CD4-positive, alpha-beta memory T cell (primary cell): ENCODE measurements at regions not wholly inside any gene's neighbourhood (a gene's known extent, or its start where the extent isn't known, plus 50 kb on each side); places are given as distances from the start of the nearest gene placed in this dataset.
A peak's percentile ranks its signal among the peaks of the same experiment; 100 is the strongest.
"Not testable (repeated sequence)": the region's sequence is repeated elsewhere in the genome, so short reads cannot be mapped to it uniquely, and the experiment has no call there.

Experiments used
- CTCF ChIA-PET: fragments of 350-600 bp; sonication (Branson Sonifier 250); formaldehyde crosslinking; loops from one replicate; lab custom pipeline; 2021; ENCODE audit warnings: inconsistent platforms; ENCODE audit not compliant: partially characterized antibody; lab: Charles Lee
- POLR2A ChIA-PET: fragments of 350-600 bp; sonication (Branson Sonifier 250); formaldehyde crosslinking; loops from one replicate; lab custom pipeline; 2021; ENCODE audit not compliant: partially characterized antibody; lab: Charles Lee
- DNase-seq, 5 donors: peaks; one replicate each; pipeline versions ENCODE4 v3.0.0 to v3.0.0-alpha.2; 2020 to 2022; ENCODE audit warnings: mixed read lengths in 1 of 5
- H3K27ac ChIP-seq: one replicate; pipeline ENCODE4 v1.7.0; 2013; ENCODE audit warnings: low read depth, low read length
- H3K27me3 ChIP-seq: 2 replicates; pipeline ENCODE4 v1.7.0; 2013; ENCODE audit warnings: mild to moderate bottlenecking, low read length, moderate library complexity; ENCODE audit not compliant: insufficient read depth
- H3K36me3 ChIP-seq: 2 replicates; pipeline ENCODE4 v1.7.0; 2013; ENCODE audit warnings: mild to moderate bottlenecking, low read length, moderate library complexity; ENCODE audit not compliant: insufficient read depth
- H3K4me1 ChIP-seq: 2 replicates; pipeline ENCODE4 v1.7.0; 2013; ENCODE audit warnings: mild to moderate bottlenecking, low read length, moderate library complexity; ENCODE audit not compliant: insufficient read depth
- H3K4me3 ChIP-seq, 2 donors: one replicate each; pipeline ENCODE4 v1.7.0; 2013; ENCODE audit warnings: low read length in 2 of 2, mild to moderate bottlenecking in 1 of 2
- H3K9me3 ChIP-seq, 2 donors: one replicate each; pipeline ENCODE4 v1.7.0; 2013; ENCODE audit warnings: low read length in 2 of 2, control low read depth in 1 of 2; ENCODE audit not compliant: control insufficient read depth in 1 of 2
- H3K27ac Mint-ChIP-seq, 7 donors: one replicate each; pipeline ENCODE4 v1.8.0; 2020 to 2021; ENCODE audit warnings: mixed read lengths in 7 of 7, mild to moderate bottlenecking in 6 of 7, inconsistent platforms in 3 of 7, moderate library complexity in 3 of 7
- H3K27me3 Mint-ChIP-seq, 2 donors: one replicate each; pipeline ENCODE4 v1.8.0; 2020 to 2021; ENCODE audit warnings: mixed read lengths in 2 of 2
- H3K36me3 Mint-ChIP-seq, 2 donors: one replicate each; pipeline ENCODE4 v1.8.0; 2020 to 2021; ENCODE audit warnings: mixed read lengths in 2 of 2, inconsistent platforms in 1 of 2, mild to moderate bottlenecking in 1 of 2
- H3K4me1 Mint-ChIP-seq, 4 donors: one replicate each; pipeline ENCODE4 v1.8.0; 2020 to 2021; ENCODE audit warnings: mixed read lengths in 4 of 4, mild to moderate bottlenecking in 1 of 4
- H3K4me3 Mint-ChIP-seq, 8 donors: one replicate each; pipeline ENCODE4 v1.8.0; 2020 to 2021; ENCODE audit warnings: mixed read lengths in 8 of 8, mild to moderate bottlenecking in 7 of 8, moderate library complexity in 6 of 8, inconsistent platforms in 3 of 8
- H3K9me3 Mint-ChIP-seq, 8 donors: one replicate each; pipeline ENCODE4 v1.8.0; 2020 to 2021; ENCODE audit warnings: mixed read lengths in 8 of 8, mild to moderate bottlenecking in 5 of 8, inconsistent platforms in 3 of 8, moderate library complexity in 1 of 8
- intact Hi-C: fragments of 100-400 bp; cut with micrococcal nuclease; formaldehyde crosslinking; loops from one replicate; pipeline ENCODE4 v1.15.1; 2023

DNA sequence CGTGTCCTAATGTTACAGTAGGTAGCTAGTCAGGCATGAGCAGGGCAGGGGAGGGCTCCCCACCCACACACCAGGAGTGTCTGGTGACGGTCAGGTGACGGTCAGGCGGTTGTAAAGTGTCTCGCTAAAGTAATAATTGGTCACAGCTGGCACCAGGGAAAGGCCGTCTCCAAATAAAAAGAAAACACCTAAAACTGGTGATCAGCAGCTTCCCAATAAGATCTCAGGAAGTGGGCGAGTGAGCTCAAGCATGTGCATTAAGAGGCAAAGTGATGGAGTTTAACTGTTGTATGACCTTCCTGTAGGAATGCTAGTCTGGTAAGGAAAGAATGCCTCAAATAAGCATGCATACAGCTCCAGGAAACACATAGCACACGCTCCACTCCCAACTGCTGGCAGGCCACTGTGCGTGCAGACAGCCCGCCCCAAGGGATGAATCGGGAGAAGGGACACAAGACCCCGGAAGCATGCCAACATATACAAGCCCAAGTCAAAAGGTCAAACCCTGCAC is 177.1 kb downstream of the RNF144A start:
- Histone ChIP-seq H3K4me3 (no peak overlapping the region), H3K27me3 (no peaks in the 10 kb centered on the region), H3K36me3 (no peaks in the 10 kb centered on the region), H3K27ac (no peak overlapping the region), H3K4me1 (peaks cover 9% of the 10 kb centered on the region), H3K9me3 (no peaks in the 10 kb centered on the region)
- POLR2A ChIA-PET = no interaction called here
- intact Hi-C loops = no loop called here
- no peak for DNase-seq
- Mint-ChIP-seq H3K27me3 (peaks cover 0 to 1% of the 10 kb centered on the region in 2 donors), H3K4me1 (peaks cover 3 to 9% (median 5%) of the 10 kb centered on the region in 4 donors), H3K36me3 (no peaks in the 10 kb centered on the region), H3K9me3 (no peaks in the 10 kb centered on the region), H3K4me3 (no peak overlapping the region), H3K27ac (no peak overlapping the region)
- CTCF ChIA-PET = interaction anchor here (2.6 to 5.1 kb wide), 3 partner anchors 13 to 1591 kb away, joined by 5 to 64 read pairs (median 10); no protein-coding TSS in a partner anchor

DNA sequence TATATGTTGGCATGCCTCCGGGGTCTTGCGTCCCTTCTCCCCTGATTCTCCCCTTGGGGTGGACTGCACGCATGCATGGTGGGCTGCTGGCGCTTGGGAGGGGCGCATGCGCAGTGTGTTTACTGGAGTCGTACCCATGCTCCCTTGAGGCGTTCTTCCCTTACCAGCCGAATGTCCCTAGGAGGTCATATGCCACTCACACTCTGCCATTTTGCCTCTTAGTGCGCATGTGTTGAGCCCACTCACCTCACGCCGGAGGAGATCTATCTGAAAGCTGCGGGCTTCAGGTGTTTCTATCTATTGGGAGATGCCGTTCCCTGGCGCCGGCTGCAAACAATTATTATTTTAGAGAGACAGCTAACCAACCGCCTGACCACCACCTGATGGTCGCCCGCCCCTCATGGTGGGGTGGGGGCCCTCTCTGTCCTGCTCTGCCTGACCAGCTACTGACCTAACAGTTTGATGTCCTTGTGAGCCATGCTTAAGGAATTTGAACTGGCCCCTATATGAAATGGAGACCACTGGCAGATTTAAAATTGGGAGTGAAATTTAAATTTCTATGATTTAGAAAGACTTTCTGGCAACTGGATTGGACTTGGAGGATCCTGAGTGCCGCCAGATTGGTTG is 179.6 kb downstream of the RNF144A start:
- Histone ChIP-seq H3K9me3 (no peaks in the 10 kb centered on the region), H3K4me3 (no peak overlapping the region), H3K27me3 (no peaks in the 10 kb centered on the region), H3K27ac (no peak overlapping the region), H3K4me1 (peaks cover 9% of the 10 kb centered on the region), H3K36me3 (no peaks in the 10 kb centered on the region)
- ChIA-PET POLR2A (interaction anchor here (1.0 kb wide), 1 partner anchor 1585 kb away, joined by 3 read pairs; the partner anchor contains the start of gene ID2), CTCF (interaction anchor here (0.6 to 5.1 kb wide), 25 partner anchors 10 to 1590 kb away, joined by 3 to 64 read pairs (median 4); no protein-coding TSS in a partner anchor)
- H3K4me1 Mint-ChIP-seq = peaks cover 3 to 9% (median 5%) of the 10 kb centered on the region in 4 donors
- DNase-seq = peak in 1 of 5 donors; percentile 4
- no peaks in the 10 kb centered on the region for H3K36me3 Mint-ChIP-seq
- intact Hi-C loops = loop anchor here (1.0 to 5.0 kb wide), 4 partner anchors 330 to 1664 kb away; no protein-coding TSS in a partner anchor
- H3K27me3 Mint-ChIP-seq = peaks cover 0 to 1% of the 10 kb centered on the region in 2 donors
- peak overlapping the region in 4 of 8 donors; percentile 18 to 85 (median 44) for H3K4me3 Mint-ChIP-seq
- peak overlapping the region in 1 of 7 donors; percentile 24 for H3K27ac Mint-ChIP-seq
- H3K9me3 Mint-ChIP-seq = no peaks in the 10 kb centered on the region

DNA sequence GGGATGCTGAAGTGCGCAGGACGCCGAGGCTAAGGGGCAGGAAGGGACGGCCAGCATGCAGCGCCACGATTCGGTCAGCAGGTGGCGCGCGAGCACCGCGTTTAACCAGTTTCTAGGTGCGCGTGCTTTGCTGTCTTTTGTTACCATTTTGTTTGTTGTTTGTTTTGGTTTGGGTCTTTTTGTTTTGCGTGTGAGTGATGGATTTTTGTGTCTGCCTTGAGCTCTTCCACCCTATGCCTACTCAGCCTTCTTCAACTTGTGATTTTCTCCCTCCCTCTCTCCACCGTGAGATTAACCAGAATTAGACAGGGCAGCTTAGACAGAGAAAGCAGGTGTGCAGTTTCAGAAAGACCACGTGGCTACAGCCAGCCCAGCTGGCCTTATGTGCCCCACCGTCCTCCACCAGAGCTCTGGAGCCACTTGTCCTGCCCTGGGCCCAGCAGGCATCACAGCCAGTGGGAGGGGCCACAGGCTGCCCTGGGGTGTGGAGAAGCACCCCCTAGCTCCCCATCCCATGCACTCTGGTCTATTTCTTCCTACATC is 180.2 kb downstream of the RNF144A start:
- CTCF ChIA-PET = interaction anchor here (0.7 to 5.1 kb wide), 29 partner anchors 9 to 1689 kb away, joined by 3 to 64 read pairs (median 4); no protein-coding TSS in a partner anchor
- Mint-ChIP-seq H3K36me3 (no peaks in the 10 kb centered on the region), H3K4me3 (peak overlapping the region; percentile 69 to 87 (median 77)), H3K27me3 (peaks cover 0 to 1% of the 10 kb centered on the region in 2 donors), H3K27ac (peak overlapping the region in 5 of 7 donors; percentile 9 to 64 (median 26)), H3K9me3 (no peaks in the 10 kb centered on the region), H3K4me1 (peaks cover 3 to 9% (median 5%) of the 10 kb centered on the region in 4 donors)
- H3K36me3 ChIP-seq = no peaks in the 10 kb centered on the region
- POLR2A ChIA-PET = interaction anchor here (1.0 kb wide), 1 partner anchor 1584 kb away, joined by 3 read pairs; the partner anchor contains the start of gene ID2
- no peak overlapping the region for H3K27ac ChIP-seq
- no peaks in the 10 kb centered on the region for H3K27me3 ChIP-seq
- no peaks in the 10 kb centered on the region for H3K9me3 ChIP-seq
- H3K4me3 ChIP-seq = peak overlapping the region in 1 of 2 donors; percentile 24
- peaks cover 9% of the 10 kb centered on the region for H3K4me1 ChIP-seq
- intact Hi-C loops = loop anchor here (1.0 to 5.0 kb wide), 4 partner anchors 330 to 1663 kb away; no protein-coding TSS in a partner anchor
- DNase-seq = peak; percentile 65 to 72 (median 66)

DNA sequence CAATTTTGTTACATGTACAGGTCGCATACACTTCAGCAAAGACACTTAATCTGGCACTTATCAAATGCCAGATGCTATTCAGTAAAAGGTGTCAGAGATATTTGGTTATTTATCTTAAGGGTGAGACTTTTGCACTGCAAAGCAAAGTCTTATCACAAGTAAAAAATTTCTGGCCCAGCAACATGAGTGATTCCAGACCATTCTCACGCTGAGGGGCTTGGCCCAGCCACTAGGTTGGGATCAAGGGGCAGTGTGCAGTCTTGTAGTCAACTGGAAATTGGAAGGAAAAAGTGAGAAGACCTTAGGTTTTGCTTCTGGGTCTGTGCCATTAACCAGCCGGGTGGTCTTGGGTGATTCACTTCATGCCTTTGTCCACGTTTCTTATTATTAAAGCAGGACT is 181.6 kb downstream of the RNF144A start:
- intact Hi-C loops = loop anchor here (5.0 kb wide), 1 partner anchor 573 kb away; no protein-coding TSS in a partner anchor
- Histone ChIP-seq H3K9me3 (no peaks in the 10 kb centered on the region), H3K27me3 (no peaks in the 10 kb centered on the region), H3K4me3 (no peak overlapping the region), H3K36me3 (no peaks in the 10 kb centered on the region), H3K27ac (no peak overlapping the region), H3K4me1 (peaks cover 9% of the 10 kb centered on the region)
- H3K4me1 Mint-ChIP-seq = peaks cover 3 to 9% (median 5%) of the 10 kb centered on the region in 4 donors
- CTCF ChIA-PET = interaction anchor here (1.2 to 1.6 kb wide), 2 partner anchors 52 to 272 kb away, joined by 3 to 5 read pairs; no protein-coding TSS in a partner anchor
- no peak overlapping the region for H3K27ac Mint-ChIP-seq
- DNase-seq = no peak
- no peak overlapping the region for H3K4me3 Mint-ChIP-seq
- POLR2A ChIA-PET = no interaction called here
- H3K36me3 Mint-ChIP-seq = no peaks in the 10 kb centered on the region
- peaks cover 0 to 1% of the 10 kb centered on the region in 2 donors for H3K27me3 Mint-ChIP-seq
- no peaks in the 10 kb centered on the region for H3K9me3 Mint-ChIP-seq

DNA sequence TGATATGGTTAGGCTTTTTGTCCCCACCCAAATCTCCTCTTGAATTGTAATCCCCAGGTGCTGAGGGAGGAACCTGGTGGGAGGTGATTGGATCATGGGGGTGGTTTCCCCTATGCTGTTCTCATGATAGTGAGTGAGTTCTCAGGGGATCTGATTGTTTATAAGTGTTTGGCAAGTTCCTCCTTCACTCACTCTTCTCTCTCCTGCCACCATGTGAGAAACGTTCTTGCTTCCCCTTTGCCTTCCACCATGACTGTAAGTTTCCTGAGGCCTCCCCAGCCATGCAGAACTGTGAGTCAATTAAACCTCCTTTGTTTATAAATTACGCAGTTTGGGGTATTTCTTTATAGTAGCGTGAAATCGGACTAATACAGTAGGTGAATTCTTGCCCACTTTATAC is 182.5 kb downstream of the RNF144A start:
- H3K4me1 Mint-ChIP-seq, DNase-seq, H3K36me3 ChIP-seq, H3K4me1 ChIP-seq, H3K27ac Mint-ChIP-seq, H3K9me3 Mint-ChIP-seq, H3K4me3 ChIP-seq, H3K27ac ChIP-seq, H3K9me3 ChIP-seq, H3K36me3 Mint-ChIP-seq, POLR2A ChIA-PET, H3K4me3 Mint-ChIP-seq, H3K27me3 ChIP-seq, H3K27me3 Mint-ChIP-seq: not testable (repeated sequence)
- CTCF ChIA-PET = interaction anchor here (1.2 kb wide), 1 partner anchor 273 kb away, joined by 3 read pairs; no protein-coding TSS in a partner anchor
- intact Hi-C loops = loop anchor here (5.0 kb wide), 1 partner anchor 573 kb away; no protein-coding TSS in a partner anchor

DNA sequence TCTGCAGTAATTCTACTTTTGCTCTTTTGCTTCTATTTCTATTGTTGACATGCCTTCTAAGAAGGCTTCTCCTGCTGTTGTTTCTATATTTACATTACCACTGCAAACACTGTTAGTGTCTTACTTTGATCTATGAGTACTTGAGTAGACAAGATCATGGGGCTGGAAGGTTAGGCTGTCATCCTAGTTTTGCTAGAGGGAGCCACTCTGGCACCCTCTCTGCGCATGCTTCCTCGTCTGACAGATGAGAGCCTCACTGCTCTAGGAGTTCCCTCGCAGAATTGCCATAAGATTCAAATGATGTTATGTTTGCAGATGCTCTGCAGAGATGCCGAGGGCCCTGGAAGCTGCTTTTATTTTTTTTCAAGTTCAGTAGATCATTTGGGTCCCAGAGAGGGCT is 185.6 kb downstream of the RNF144A start:
- no peaks in the 10 kb centered on the region for H3K27me3 Mint-ChIP-seq
- intact Hi-C loops = no loop called here
- no peak for DNase-seq
- H3K4me3 Mint-ChIP-seq = no peak overlapping the region
- no peak overlapping the region for H3K27ac Mint-ChIP-seq
- H3K9me3 Mint-ChIP-seq = no peaks in the 10 kb centered on the region
- H3K9me3 ChIP-seq = no peaks in the 10 kb centered on the region
- ChIA-PET CTCF (interaction anchor here (8.3 kb wide), 1 partner anchor 7 kb away, joined by 64 read pairs; no protein-coding TSS in a partner anchor), POLR2A (no interaction called here)
- H3K36me3 Mint-ChIP-seq = peaks cover 0 to 3% of the 10 kb centered on the region in 2 donors
- no peak overlapping the region for H3K27ac ChIP-seq
- no peaks in the 10 kb centered on the region for H3K27me3 ChIP-seq
- no peaks in the 10 kb centered on the region for H3K4me1 ChIP-seq
- peaks cover 0 to 1% (median 0%) of the 10 kb centered on the region in 4 donors for H3K4me1 Mint-ChIP-seq
- H3K4me3 ChIP-seq = no peak overlapping the region
- no peaks in the 10 kb centered on the region for H3K36me3 ChIP-seq
